ENCODE measurements at regions not wholly inside any gene's neighbourhood (a gene's known extent, or its start where the extent isn't known, plus 50 kb on each side); places are given as distances from the start of the nearest gene placed in this dataset.
"Not testable (repeated sequence)": the region's sequence is repeated elsewhere in the genome, so short reads cannot be mapped to it uniquely, and the experiment has no call there.

DNA sequence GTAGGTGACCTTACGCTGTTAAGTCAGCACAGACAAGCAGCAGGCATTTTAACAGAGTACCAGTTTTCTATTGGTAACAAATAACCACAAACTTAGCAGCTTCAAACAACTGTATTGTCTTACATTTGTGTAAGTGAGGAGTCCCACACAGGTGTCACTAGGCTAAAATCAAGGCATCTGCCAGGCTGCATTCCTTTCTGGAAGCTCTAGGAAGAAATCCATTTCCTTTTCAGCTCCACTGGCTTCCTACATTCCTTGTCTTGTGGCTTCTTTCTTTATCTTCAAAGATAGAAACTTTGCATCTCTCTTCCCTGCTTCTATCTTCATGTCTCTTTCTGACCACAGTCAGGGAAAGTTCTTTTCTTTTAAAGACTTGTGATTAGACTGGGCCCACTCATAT, 139.9 kb downstream of the TMEM144 start:
- Mint-ChIP-seq H3K27me3 (ENCODE audit: insufficient read depth, unreplicated experiment) (peaks cover 18% of the 10 kb centered on the region), H3K9me3 (ENCODE audit: unreplicated experiment) (no peaks in the 10 kb centered on the region), H3K36me3 (ENCODE audit: insufficient read depth, unreplicated experiment) (no peaks in the 10 kb centered on the region), H3K4me3 (ENCODE audit: unreplicated experiment) (no peak overlapping the region), H3K4me1 (ENCODE audit: low read depth, unreplicated experiment) (no peaks in the 10 kb centered on the region), H3K27ac (ENCODE audit: unreplicated experiment) (no peak overlapping the region)
- H3K4me3 ChIP-seq (ENCODE audit: low read depth, low read length), result no peak overlapping the region
- H3K27me3 ChIP-seq (replicated peaks; ENCODE audit: control insufficient read depth, insufficient read depth, low read length), result no peaks in the 10 kb centered on the region
- H3K36me3 ChIP-seq (ENCODE audit: control insufficient read depth, insufficient read depth, low read length), result no peaks in the 10 kb centered on the region
- intact Hi-C loops (cut with micrococcal nuclease; ENCODE audit: unreplicated experiment), result no loop called here
- TF ChIP-seq, protein P1, sequence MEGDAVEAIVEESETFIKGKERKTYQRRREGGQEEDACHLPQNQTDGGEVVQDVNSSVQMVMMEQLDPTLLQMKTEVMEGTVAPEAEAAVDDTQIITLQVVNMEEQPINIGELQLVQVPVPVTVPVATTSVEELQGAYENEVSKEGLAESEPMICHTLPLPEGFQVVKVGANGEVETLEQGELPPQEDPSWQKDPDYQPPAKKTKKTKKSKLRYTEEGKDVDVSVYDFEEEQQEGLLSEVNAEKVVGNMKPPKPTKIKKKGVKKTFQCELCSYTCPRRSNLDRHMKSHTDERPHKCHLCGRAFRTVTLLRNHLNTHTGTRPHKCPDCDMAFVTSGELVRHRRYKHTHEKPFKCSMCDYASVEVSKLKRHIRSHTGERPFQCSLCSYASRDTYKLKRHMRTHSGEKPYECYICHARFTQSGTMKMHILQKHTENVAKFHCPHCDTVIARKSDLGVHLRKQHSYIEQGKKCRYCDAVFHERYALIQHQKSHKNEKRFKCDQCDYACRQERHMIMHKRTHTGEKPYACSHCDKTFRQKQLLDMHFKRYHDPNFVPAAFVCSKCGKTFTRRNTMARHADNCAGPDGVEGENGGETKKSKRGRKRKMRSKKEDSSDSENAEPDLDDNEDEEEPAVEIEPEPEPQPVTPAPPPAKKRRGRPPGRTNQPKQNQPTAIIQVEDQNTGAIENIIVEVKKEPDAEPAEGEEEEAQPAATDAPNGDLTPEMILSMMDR (IDR thresholded peaks at IDR 0.05; ENCODE audit: insufficient read depth in 1 of 2, low read depth in 1 of 2, low read length in 1 of 2, severe bottlenecking in 1 of 2, unreplicated experiment in 1 of 2), result no peak
- no TSS peak for BruUV-seq (replicated peaks)
- no peaks in the 10 kb centered on the region for H3K9me3 ChIP-seq
- CTCF ChIA-PET, result no interaction called here
- no peaks in the 10 kb centered on the region for H3K4me1 ChIP-seq
- DNase-seq, result no peak
- POLR2A ChIA-PET, result no interaction called here

DNA sequence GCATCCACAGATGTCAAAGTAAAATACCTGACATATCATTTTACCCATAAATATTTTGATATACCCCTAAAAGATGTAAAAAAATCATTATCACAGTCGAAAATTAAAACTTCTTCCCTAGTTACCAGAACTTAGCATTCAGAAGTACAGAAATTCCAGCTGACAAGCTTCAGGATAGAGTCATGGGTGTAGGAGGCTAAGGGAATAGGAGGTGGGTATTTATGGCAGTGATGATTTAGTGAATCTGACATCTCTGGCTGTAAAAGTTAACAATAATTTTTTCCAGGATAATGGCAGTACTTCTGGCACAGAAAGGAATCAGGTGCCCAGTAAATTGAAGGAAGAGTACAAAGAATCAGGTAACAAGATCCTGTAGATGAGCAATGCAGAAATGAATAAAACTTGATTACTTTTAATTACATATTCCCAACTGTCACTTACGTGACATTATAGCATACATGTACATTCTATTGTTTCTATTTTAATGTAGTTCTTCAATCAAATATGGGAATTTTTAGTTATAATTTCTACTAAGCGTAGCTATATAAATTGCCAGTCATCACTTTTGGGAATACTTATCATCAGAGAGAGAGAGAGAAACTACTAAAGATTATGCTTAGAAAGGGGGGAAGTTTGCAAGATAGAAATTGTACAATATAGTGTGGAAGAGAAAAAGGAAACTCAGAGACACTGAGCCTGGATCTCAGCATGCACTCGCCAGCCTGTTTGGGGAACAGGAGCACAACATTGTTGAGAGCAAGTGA, 143.4 kb downstream of the TMEM144 start:
- no peaks in the 10 kb centered on the region for H3K36me3 ChIP-seq (ENCODE audit: control insufficient read depth, insufficient read depth, low read length)
- BruUV-seq (replicated peaks), result no TSS peak
- no peaks in the 10 kb centered on the region for H3K27me3 ChIP-seq (replicated peaks; ENCODE audit: control insufficient read depth, insufficient read depth, low read length)
- Mint-ChIP-seq H3K36me3 (ENCODE audit: insufficient read depth, unreplicated experiment) (no peaks in the 10 kb centered on the region), H3K4me1 (ENCODE audit: low read depth, unreplicated experiment) (no peaks in the 10 kb centered on the region), H3K9me3 (ENCODE audit: unreplicated experiment) (no peaks in the 10 kb centered on the region), H3K27me3 (ENCODE audit: insufficient read depth, unreplicated experiment) (peaks cover 24% of the 10 kb centered on the region), H3K27ac (ENCODE audit: unreplicated experiment) (no peak overlapping the region), H3K4me3 (ENCODE audit: unreplicated experiment) (no peak overlapping the region)
- DNase-seq, result no peak
- no peaks in the 10 kb centered on the region for H3K9me3 ChIP-seq
- H3K4me3 ChIP-seq (ENCODE audit: low read depth, low read length), result no peak overlapping the region
- TF ChIP-seq, protein P1 (IDR thresholded peaks at IDR 0.05; ENCODE audit: insufficient read depth in 1 of 2, low read depth in 1 of 2, low read length in 1 of 2, severe bottlenecking in 1 of 2, unreplicated experiment in 1 of 2), result no peak
- CTCF ChIA-PET, result no interaction called here
- POLR2A ChIA-PET, result interaction anchor here (0.6 kb wide), 1 partner anchor 385 kb away, joined by 3 read pairs; no protein-coding TSS in a partner anchor
- no peaks in the 10 kb centered on the region for H3K4me1 ChIP-seq
- intact Hi-C loops (cut with micrococcal nuclease; ENCODE audit: unreplicated experiment), result no loop called here

DNA sequence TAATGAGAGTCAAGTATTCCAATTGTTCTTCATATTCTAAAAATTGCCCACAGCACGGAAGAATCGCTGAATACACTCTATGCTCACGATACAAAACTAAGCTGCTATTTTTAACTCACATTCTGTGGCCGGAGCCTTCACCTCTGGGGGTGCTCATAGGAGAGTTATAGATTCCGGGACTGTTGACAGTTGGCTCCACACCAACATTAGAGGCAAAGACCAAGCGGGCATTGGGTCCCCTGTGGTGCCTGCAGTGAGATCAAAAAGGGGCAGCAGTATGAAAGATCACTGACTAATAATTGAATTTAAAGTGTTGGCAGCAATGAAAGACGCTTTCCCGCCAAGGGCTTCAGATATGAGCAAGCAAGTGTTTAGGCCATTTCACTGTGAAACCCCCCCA, 146.0 kb downstream of the TMEM144 start:
- BruUV-seq (replicated peaks), result no TSS peak
- TF ChIP-seq, protein P1 (IDR thresholded peaks at IDR 0.05; ENCODE audit: insufficient read depth in 1 of 2, low read depth in 1 of 2, low read length in 1 of 2, severe bottlenecking in 1 of 2, unreplicated experiment in 1 of 2), result no peak
- CTCF ChIA-PET, result no interaction called here
- Mint-ChIP-seq H3K27ac (ENCODE audit: unreplicated experiment) (no peak overlapping the region), H3K36me3 (ENCODE audit: insufficient read depth, unreplicated experiment) (no peaks in the 10 kb centered on the region), H3K4me3 (ENCODE audit: unreplicated experiment) (no peak overlapping the region), H3K9me3 (ENCODE audit: unreplicated experiment) (no peaks in the 10 kb centered on the region), H3K27me3 (ENCODE audit: insufficient read depth, unreplicated experiment) (peaks cover 24% of the 10 kb centered on the region), H3K4me1 (ENCODE audit: low read depth, unreplicated experiment) (no peaks in the 10 kb centered on the region)
- H3K27me3 ChIP-seq (replicated peaks; ENCODE audit: control insufficient read depth, insufficient read depth, low read length), result no peaks in the 10 kb centered on the region
- intact Hi-C loops (cut with micrococcal nuclease; ENCODE audit: unreplicated experiment), result no loop called here
- DNase-seq, result no peak
- no peaks in the 10 kb centered on the region for H3K36me3 ChIP-seq (ENCODE audit: control insufficient read depth, insufficient read depth, low read length)
- H3K4me3 ChIP-seq (ENCODE audit: low read depth, low read length), result no peak overlapping the region
- POLR2A ChIA-PET, result no interaction called here
- no peaks in the 10 kb centered on the region for H3K4me1 ChIP-seq
- H3K9me3 ChIP-seq, result no peaks in the 10 kb centered on the region

DNA sequence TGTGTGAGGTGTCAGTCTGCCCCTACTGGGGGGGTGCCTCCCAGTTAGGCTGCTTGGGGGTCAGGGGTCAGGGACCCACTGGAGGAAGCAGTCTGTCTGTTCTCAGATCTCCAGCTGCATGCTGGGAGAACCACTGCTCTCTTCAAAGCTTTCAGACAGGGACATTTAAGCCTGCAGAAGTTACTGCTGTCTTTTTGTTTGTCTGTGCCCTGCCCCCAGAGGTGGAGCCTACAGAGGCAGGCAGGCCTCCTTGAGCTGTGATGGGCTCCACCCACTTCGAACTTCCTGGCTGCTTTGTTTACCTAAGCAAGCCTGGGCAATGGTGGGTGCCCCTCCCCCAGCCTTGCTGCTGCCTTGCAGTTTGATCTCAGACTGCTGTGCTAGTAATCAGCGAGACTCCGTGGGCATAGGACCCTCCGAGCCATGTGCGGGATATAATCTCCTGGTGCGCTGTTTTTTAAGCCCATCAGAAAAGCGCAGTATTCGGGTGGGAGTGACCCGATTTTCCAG, 153.7 kb upstream of the RXFP1 start:
- H3K27ac Mint-ChIP-seq (ENCODE audit: unreplicated experiment); H3K4me1 ChIP-seq; POLR2A ChIA-PET; H3K27me3 Mint-ChIP-seq (ENCODE audit: insufficient read depth, unreplicated experiment); CTCF ChIA-PET; H3K36me3 ChIP-seq (ENCODE audit: control insufficient read depth, insufficient read depth, low read length); H3K4me3 Mint-ChIP-seq (ENCODE audit: unreplicated experiment); H3K9me3 ChIP-seq; intact Hi-C loops (cut with micrococcal nuclease; ENCODE audit: unreplicated experiment); H3K4me1 Mint-ChIP-seq (ENCODE audit: low read depth, unreplicated experiment); H3K4me3 ChIP-seq (ENCODE audit: low read depth, low read length); BruUV-seq (replicated peaks); H3K27me3 ChIP-seq (replicated peaks; ENCODE audit: control insufficient read depth, insufficient read depth, low read length); H3K36me3 Mint-ChIP-seq (ENCODE audit: insufficient read depth, unreplicated experiment): not testable (repeated sequence)
- H3K9me3 Mint-ChIP-seq (ENCODE audit: unreplicated experiment), result peaks cover 30% of the 10 kb centered on the region
- DNase-seq, result peak; percentile 5 to 42
